Brain pericyte (primary cell): ENCODE measurements at regions not wholly inside any gene's neighbourhood (a gene's known extent, or its start where the extent isn't known, plus 50 kb on each side); places are given as distances from the start of the nearest gene placed in this dataset.

Experiments
- DNase-seq: peaks from one replicate; pipeline ENCODE4 v3.0.0-alpha.2; 2012; ENCODE audit warnings: low read depth, low spot score

GRCh38 chr2:65501074-65501473 lies 68.7 kb upstream of the SPRED2 start:
- no peak for DNase-seq

GRCh38 chr2:65500310-65501040 lies 68.1 kb upstream of the SPRED2 start:
- DNase-seq: no peak

- no peak for DNase-seq
Observed at GRCh38 chr2:65499216-65499615, 66.8 kb upstream of the SPRED2 start.

- DNase-seq: no peak
Observed at GRCh38 chr2:65498396-65498795, 66.0 kb upstream of the SPRED2 start.

- no peak for DNase-seq
Observed at GRCh38 chr2:65495251-65495877, 63.0 kb upstream of the SPRED2 start.

GRCh38 chr2:65494078-65494477 lies 61.7 kb upstream of the SPRED2 start:
- no peak for DNase-seq

- peak; percentile 3 for DNase-seq
Observed at GRCh38 chr2:65491381-65491905, 59.0 kb upstream of the SPRED2 start.

GRCh38 chr2:65490222-65490621 lies 57.8 kb upstream of the SPRED2 start:
- DNase-seq: no peak

- DNase-seq: no peak
Observed at GRCh38 chr2:65489269-65489668, 56.9 kb upstream of the SPRED2 start.

- no peak for DNase-seq
Observed at GRCh38 chr2:65488527-65488926, 56.1 kb upstream of the SPRED2 start.

- DNase-seq: no peak
Observed at GRCh38 chr2:65487404-65487803, 55.0 kb upstream of the SPRED2 start.

- no peak for DNase-seq
Observed at GRCh38 chr2:65486802-65487201, 54.4 kb upstream of the SPRED2 start.

GRCh38 chr2:65486282-65486681 lies 53.9 kb upstream of the SPRED2 start:
- no peak for DNase-seq

- DNase-seq: no peak
Observed at GRCh38 chr2:65485839-65486238, 53.4 kb upstream of the SPRED2 start.

GRCh38 chr2:65483763-65484162 lies 51.4 kb upstream of the SPRED2 start:
- no peak for DNase-seq

- no peak for DNase-seq
Observed at GRCh38 chr2:65482971-65483370, 50.6 kb upstream of the SPRED2 start.
